ENCODE measurements at regions not wholly inside any gene's neighbourhood (a gene's known extent, or its start where the extent isn't known, plus 50 kb on each side); places are given as distances from the start of the nearest gene placed in this dataset.
"Not testable (repeated sequence)": the region's sequence is repeated elsewhere in the genome, so short reads cannot be mapped to it uniquely, and the experiment has no call there.

DNA sequence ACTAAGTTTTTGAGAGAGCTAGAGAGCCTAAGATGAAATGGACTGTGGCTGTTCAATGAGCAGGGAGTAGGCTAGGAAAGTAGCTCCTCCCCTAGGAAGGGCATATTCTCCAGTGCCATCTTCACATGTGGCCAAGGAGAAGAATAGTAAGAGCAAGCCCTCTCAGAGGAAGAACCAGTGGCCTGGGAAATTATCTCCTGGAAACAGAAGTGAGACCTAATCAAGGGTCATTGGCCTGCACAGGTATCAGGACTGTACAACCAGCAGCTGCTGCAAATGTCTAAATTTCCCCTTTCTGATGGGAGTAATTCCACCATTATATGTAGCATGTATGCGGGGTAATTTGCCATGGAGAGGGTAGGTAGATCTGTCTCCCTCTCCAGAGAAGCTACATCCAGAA, 334.8 kb upstream of the RASGEF1B start:
- no peak for DNase-seq

DNA sequence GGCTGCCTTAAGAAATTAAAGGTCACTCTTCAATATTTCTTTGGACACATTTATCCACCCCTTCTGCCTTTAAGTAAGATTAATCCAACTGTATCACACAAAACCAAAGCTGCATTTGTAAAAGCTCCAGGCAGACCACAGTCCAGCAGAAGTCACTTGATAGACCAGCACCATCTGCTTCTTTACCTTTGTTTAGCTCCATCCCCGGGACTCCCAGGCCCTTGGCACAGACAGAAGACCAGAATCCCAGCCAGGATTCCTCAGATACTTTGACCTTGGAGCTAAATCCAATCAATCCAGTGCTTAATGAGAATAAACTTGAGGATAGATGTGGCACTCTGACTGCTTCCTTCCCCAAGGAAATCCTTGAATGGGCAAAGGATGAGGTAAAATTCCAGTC, 333.1 kb upstream of the RASGEF1B start:
- no peak for DNase-seq

DNA sequence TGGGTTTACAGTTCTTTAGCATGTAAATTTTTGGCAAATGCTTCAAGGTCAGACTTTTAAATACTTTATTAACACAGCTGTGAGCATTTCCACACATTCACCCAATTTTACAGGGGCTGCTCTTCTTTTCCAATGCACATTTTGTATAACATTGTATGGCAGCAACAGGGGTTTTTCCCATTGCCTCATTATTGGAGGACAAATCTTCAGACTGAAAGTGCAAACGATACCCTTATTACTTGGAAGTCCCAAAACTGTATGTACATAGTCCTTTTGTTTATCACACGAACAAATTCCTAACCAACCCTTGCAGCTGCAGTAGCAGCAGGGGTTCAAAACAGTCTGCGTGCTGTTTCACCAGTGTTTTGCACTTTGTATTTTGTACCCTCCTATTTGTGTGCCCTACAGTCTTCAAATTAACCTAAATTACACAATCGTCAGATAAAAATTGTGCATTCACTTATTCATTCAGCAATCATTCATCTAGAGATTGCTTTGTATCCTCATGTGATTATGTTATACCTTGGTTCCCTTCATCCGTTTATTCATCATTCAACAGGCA, 330.7 kb upstream of the RASGEF1B start:
- no peak for DNase-seq

DNA sequence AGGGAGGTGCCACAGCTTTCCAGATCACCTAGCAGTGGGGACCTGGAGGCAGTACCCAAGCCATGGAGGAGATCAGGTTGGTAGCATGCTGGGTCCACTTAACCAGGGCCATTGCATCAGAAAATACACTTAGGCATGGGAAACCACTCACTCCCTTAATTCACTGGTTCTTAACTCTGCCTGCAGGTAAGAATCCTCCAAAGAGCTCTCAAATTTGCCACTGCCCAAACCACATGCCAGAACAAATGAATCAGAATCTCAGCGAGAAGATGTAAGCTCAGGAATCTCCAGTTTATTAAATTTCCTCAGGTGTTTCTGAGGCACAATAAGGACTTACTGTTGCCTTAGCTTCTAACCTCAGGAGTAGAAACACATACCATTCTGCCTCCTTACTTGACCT, 327.7 kb upstream of the RASGEF1B start:
- DNase-seq, result no peak

DNA sequence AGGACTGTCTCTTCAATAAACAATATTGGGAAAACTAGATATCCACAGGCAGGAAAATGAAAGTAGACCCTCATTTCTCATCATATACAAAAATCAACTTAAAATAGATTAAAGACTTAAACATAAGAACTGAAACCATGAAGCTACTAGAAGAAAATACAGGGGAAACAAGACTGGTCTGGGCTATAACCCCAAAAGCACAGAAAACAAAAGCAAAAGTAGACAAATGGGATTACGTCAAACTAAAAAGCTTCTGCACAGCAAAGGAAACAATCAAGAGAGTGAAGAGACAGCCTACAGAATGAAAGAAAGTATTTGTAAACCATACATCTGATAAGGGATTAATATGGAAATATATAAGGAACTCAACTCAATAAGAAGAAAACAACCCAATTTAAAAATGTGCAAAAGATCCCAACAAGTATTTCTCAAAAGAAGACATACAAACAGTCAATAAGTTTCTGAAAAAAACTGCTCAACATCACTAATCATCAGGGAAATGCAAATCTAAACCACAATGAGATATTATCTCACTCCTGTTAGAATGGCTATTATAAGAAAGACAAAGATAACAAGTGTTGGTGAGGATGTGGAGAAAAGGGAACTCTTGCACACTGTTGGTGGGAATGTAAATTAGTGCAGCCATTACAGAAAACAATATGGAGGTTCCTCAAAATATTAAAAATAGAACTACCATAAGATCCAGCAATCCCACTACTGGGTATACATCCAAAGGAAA, 325.3 kb upstream of the RASGEF1B start:
- no peak for DNase-seq

DNA sequence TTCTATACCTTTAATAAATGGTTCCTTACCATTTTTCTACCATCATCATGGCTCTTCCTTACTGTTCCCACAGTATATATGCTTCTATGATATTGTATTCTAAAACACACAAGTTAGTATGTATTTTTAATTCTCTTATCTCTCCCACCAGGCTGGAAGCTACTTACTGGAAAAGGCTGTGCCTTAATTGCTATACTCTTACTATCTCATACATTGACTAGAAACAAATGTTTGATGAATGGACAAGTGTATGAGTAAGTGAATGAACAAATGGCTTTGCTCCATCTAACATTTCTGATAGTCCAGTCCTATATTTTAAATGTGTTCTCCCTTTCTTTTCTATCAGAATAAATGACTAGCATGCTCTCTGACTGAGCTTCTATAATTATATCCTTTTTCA, 320.8 kb upstream of the RASGEF1B start:
- DNase-seq, result no peak

DNA sequence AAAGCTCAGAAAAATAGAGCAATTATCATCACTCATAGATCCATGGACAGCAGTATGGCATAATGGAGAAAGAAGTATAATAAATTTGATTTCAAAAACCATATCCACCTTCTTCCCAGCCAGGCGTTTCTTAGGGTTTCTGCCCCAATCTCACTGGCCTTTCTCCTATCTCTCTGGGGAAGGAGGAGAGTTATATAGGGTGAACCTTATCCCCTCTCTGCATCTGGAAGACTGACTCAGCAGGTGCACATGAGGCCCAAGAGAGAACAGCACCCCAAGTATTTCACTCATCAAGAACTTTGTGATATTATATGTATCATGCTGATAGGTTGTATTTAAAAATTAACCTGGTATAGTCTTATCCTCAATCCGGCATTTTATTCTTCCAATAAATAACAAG, 318.8 kb upstream of the RASGEF1B start:
- no peak for DNase-seq

DNA sequence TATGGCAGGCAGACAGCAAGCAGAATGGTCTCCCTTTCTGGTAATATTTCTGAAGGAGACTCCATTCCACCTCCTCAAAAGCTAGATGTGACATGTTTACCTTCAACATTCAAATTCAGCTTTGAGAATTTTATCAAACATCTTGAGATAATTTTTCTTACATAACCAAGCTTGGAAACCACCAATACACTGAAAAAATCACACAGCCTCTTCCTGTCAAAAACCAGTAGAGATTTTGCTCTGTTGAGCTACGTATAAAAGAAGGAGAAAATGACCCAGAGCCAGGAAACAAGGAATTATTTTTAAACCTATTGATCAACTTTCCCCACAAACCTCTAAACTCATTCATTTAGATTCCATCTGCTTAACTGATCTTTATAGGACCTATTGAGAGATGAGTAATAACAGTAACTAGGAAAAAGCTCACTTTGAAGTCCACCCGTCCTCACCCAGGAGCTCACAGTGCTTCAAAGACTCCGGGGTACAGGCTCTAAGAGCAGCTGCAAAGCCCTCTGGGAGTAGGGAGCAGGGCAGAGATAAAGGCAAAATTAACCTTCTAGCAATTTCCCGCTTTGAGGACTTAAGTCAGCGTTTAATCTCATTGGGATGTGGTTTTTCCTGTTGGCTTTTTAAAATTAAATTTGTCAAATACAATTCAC, 318.2 kb upstream of the RASGEF1B start:
- DNase-seq, result no peak

DNA sequence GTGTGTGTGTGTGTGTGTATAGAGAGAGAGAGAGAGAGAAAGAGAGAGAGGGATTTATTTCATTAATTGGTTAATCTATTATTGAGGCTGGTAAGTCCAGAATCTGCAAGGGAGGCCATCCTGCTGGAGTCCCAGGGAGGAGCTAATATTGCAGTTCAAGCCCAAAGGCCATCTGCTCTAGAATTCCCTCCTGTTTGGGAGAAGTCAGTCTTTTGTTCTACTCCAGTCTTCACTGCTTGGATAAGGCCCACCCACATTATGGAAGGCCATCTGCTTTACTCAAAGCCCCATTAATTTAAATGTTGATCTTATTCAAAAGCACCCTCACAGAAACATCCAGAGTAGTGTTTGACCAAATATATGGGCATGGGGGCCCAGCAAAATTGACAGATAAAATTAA, 317.5 kb upstream of the RASGEF1B start:
- DNase-seq, result no peak

DNA sequence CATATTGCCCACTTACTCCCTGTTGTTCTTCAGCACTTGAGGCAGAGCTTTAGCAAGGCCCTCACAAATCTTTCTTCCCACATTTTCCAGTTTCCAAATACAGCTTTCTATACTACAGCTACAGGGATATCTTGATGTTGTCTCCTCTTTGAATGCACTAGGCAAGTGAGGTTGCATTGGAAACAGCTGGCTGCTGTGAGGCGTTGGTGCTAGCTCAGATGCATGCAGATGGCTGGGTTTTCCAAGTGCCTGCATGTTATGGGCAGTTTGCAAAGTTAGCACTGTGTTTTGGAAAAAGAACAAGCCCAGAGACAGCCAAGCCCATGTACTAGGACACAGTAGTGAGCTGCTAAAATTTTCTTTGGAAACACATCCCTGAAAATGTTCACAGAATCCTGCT, 315.1 kb upstream of the RASGEF1B start:
- no peak for DNase-seq

DNA sequence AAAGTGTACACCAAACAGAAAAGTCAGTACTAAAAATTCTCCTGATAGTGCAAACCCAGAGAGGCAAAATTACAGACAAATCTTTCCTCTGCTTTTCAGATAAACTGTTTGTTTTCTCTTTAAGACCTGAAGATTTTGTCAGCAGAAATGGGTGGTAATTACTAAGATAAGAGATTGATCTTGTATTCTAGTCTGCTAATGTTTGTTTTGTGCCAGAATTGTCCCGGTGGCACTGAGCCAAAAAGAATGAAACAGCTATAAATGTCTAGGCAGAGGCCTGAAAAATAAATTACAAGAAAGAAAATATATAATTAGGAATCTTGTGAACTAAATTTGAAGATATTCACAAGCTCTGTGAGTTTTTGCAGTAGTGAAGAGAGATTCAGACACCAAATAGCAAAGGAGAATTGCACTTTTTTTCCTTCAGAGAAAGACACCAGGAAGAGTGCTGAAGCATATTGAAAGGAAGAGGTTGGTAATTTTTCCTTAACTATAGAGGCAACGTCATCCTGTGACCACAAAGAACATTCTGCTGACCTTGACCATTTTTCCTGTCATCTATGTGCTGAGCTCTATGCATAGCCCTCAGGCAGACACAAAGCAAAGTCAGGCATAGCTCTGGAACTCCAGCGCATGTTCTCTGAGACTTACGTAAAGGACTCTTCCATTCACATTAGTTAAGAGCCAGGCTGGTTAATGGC, 314.5 kb upstream of the RASGEF1B start:
- no peak for DNase-seq

DNA sequence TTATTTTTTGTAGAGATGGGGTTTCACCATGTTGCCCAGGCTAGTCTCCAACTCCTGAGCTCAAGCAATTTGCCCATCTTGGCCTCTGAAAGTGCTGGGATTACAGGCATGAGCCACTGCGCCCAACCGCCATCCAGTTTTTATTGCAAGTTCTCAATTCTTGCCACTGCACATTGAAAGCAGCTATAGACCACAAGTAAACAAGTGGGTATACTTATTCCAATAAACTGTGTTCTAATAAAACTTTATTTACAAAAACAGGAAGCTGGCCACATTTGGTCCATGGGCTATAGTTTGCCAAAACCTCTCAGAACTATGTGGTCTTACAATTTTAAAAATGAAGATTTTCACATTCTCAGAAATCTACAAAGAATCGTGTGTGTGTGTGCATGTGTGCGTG, 313.6 kb upstream of the RASGEF1B start:
- DNase-seq, result no peak

DNA sequence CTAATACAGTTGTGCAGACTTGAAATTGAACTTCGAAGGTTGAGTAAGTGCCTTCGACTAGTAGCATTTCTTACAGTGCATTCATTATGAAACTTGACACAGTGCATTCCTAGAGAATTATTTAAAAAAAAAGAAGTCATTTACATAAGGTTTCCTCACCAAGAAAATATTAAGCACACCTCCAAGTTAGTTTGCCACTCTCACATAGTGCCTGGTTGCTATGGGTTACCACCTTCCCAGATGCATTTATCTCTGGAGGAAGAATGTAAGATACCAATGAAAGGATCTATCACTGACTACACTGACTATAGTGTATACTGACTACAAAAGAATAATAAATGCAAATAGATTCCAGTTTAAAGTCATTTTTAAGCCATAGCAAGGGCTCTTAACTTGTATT, 311.9 kb upstream of the RASGEF1B start:
- no peak for DNase-seq

DNA sequence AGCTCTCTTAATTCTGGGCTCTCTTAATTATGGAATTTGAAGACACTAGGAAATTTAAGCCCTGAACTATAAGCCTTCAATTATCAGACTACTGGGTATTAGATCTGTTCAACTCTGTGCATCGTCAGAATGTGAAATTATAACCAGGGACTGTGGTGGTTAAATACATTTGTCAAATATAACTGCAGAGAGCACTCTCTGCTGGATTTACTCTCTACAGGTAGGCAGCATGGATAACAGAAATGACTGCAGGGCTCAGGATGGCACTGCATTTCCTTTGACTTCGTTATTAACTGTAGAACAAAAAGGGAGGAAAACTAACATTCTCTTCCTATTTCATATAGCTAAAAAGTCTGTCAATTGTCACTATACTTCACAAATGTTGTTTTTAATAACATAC, 310.1 kb upstream of the RASGEF1B start:
- DNase-seq, result no peak

DNA sequence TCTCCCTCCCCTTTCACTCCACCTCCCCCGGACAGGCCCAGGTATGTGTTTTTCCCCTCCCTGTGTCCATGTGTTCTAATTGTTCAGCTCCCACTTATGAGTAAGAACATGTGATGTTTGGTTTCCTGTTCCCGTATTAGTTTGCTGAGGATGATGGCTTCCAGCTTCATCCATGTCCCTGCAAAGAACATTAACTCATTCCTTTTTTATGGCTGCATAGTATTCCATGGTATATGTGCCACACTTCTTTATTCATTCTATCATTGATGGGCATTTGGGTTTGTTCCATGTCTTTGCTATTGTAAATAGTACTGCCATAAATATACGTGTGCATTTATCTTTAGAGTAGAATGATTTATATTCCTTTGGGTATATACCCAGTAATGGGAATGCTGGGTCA, 306.0 kb upstream of the RASGEF1B start:
- DNase-seq, result not testable (repeated sequence)

DNA sequence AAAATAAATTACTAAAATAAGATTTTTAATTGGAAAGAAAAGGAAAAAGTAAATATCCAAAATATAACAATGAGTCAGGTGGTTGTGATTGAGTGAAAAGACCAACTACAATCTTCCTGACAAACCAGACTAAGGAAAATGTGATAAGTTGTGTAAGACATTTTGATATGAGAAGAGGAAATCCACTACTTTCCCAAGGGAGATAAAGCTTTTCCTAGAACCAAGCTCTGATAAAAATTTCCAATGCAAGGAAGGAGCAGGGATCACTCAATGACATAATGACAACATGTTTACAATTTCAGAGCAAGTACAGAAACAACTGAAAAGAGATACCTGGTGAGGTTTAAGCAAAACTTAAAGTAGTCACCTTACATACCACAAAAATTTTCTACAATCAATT, 305.1 kb upstream of the RASGEF1B start:
- DNase-seq, result no peak

DNA sequence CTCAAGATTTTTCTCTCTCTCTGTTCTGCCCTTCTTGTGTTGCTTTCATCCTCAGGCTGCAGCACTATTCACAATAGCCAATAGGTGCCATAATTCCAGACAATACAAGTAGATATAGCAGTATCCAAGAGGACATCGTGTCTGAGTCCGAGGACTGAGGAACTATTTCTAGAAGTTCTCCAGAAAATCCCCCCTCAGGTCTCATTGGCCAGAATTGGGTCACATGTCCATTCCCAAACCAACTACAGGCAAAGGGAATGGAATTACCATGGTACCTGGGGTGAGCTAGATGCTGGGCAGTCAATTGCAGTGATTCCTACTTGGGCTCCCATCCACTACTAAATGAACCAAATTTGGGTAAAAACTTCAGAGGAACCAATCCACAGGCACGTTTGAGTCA, 301.9 kb upstream of the RASGEF1B start:
- no peak for DNase-seq

DNA sequence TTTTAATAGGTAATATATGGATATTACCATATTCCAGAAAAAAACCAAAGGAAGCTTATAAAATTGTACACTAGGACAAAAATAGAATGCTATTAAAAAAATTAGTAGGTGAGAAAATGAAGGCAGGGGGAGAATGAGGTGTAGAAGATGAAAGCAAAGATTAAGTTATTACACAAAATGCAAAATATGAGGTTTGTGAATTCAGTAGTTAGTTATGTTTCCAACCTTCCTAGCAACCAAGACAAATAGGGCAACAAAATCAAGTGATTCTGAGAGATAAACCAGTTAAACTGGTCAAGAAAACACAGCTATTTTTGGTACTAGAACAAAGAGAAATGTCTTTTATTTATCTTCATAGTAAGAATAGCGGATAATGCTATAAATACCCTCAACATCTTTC, 300.0 kb upstream of the RASGEF1B start:
- no peak for DNase-seq

DNA sequence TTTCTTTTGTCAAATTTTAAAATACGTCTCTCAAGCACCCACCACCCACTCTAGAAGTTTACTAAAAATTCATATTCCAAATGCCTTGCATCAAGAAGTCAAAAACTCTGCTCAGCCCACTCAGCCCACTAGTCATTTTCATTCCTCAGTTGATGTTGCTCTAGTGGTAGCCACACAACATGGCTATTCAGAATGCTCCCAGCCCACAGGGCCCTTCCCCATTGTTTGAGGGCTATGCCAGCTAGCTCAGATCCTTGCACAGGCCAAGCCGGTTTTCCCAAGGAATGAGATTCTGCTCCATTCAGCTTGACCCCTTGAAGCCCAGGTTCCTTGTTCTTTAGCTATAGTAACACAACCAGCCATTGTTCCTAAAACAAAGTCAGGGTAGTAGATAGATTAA, 297.5 kb upstream of the RASGEF1B start:
- no peak for DNase-seq

DNA sequence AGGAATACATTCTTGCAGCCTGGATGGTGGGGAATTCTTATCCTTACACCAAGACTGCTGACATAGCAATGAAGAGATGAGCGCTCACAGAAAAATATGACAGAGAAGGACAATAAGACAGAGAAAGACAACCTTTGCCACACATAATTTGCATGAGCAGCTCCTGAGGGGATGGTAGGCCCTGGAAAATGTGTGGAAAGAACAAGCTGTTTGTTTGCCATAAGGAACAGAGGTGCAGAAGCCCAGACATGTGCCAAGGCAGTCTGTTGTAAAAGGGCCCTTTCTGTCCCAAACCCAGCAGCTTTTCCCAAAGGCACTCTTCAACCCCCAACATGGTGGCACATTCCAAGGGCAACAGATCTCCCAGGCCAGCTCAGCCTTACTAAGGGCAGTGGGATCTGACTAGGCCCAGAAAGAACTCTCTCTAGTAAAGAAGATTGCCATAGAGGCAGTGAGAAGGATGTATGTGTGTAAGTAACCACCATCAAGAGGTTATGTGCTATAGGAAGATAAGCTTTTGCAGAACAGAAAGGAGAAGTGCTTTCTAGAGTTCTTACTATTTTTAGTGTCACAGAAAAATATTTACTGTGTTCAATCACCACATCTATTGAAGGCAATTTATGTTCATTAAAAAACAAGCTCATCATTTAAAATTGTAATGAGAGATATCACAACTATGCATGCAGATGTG, 287.0 kb upstream of the RASGEF1B start:
- no peak for DNase-seq

DNA sequence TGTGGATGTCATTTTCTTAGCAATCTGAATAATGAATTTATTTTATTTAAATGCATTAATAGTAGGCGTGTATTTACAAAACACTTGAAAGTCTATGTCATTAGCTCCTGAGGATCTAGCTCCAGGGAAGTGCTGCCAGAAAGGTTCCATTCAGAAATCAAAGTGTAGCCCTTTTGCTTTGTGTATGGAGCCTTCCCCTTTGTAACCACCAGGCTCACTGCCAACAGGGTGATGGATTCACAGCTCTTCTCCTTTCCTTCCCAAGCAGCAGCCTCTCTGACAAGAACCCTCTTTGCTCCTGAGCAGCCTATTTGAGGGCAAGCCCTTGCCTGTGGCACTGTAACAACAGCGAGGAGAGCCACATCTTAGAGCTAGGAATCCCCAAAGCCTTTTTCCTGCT, 286.0 kb upstream of the RASGEF1B start:
- DNase-seq, result no peak

DNA sequence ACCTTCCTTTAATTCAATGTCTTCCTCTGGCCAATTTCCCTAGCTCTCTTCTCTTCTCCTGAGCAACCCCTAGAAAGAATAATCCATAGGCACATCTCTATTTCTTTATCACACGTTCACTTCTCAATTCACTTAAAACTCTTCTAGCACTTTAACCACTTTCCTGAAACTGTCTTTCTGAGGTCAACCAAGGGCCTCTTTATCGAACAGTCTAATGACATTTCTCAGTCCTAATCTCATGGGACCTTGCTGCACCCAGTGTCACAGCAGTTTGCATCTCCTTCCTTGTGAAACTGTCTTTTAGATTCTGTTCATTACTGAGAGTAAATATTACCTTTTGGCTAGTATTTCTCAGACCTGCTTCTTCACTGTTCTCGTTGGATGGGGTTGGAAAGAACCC, 285.3 kb upstream of the RASGEF1B start:
- no peak for DNase-seq

DNA sequence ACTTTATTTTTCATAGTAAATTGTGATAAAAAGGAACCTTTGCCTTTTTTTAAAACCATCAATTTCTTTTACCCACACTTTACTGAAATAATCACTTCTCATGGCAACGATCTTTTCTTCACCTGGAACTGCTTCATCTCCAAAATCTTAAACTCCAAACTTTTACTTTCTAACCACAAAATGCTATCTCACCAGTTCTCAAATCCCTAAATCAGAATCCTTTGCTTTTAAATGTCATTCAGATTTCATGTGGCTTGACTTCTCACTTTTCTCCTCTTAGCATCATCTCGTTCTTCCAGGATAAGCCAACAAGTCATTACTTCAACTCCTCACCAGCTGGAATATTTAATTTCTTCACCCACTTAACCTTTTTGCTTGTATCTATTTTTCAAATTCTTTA, 284.3 kb upstream of the RASGEF1B start:
- no peak for DNase-seq

Data from activated naive CD4-positive, alpha-beta T cell treated with Interleukin-2 at 50 U/mL for 16 hours (primary cell).